ENCODE measurements at regions not wholly inside any gene's neighbourhood (a gene's known extent, or its start where the extent isn't known, plus 50 kb on each side); places are given as distances from the start of the nearest gene placed in this dataset.

GRCh38 chr5:57063773-57064172, 110.1 kb upstream of the GPBP1 start:
- no peak for DNase-seq (ENCODE audit: low read depth, low spot score)
- Histone ChIP-seq H3K4me3 (ENCODE audit: low read depth, low read length) (no peak overlapping the region), H3K27me3 (ENCODE audit: control insufficient read depth, insufficient read depth, low read length) (peaks cover 2% of the 10 kb centered on the region), H3K27ac (ENCODE audit: low read depth, low read length) (no peak overlapping the region), H3K9me3 (ENCODE audit: control insufficient read depth, insufficient read depth, low read length) (no peaks in the 10 kb centered on the region)
- TF ChIP-seq CTCF (IDR thresholded peaks at IDR 0.05; ENCODE audit: low read depth, low read length), result no peak
- ChIA-PET POLR2A (no interaction called here), CTCF (interaction anchor here (0.7 kb wide), 2 partner anchors 84 to 162 kb away, joined by 3 to 4 read pairs; no protein-coding TSS in a partner anchor)

- H3K9me3 ChIP-seq (ENCODE audit: control insufficient read depth, insufficient read depth, low read length), result peaks cover 3% of the 10 kb centered on the region; the same call in 1 of the 2 replicates
- H3K27ac ChIP-seq (ENCODE audit: low read depth, low read length), result no peak overlapping the region
- ChIA-PET POLR2A (no interaction called here), CTCF (interaction anchor here (0.5 kb wide), 1 partner anchor 1131 kb away, joined by 3 read pairs; no protein-coding TSS in a partner anchor)
- DNase-seq (ENCODE audit: low read depth, low spot score), result no peak
- H3K4me3 ChIP-seq (ENCODE audit: low read depth, low read length), result no peak overlapping the region
- no peak for TF ChIP-seq CTCF (IDR thresholded peaks at IDR 0.05; ENCODE audit: low read depth, low read length)
- H3K27me3 ChIP-seq (ENCODE audit: control insufficient read depth, insufficient read depth, low read length), result no peaks in the 10 kb centered on the region
These were observed 106.8 kb upstream of the GPBP1 start for GRCh38 chr5:57066924-57067596.

- no peak overlapping the region for H3K27ac ChIP-seq (ENCODE audit: low read depth, low read length)
- no peak for TF ChIP-seq CTCF (IDR thresholded peaks at IDR 0.05; ENCODE audit: low read depth, low read length)
- ChIA-PET POLR2A (no interaction called here), CTCF (interaction anchor here (0.5 kb wide), 1 partner anchor 1131 kb away, joined by 3 read pairs; no protein-coding TSS in a partner anchor)
- H3K4me3 ChIP-seq (ENCODE audit: low read depth, low read length), result no peak overlapping the region
- DNase-seq (ENCODE audit: low read depth, low spot score), result no peak
- peaks cover 3% of the 10 kb centered on the region; the same call in 1 of the 2 replicates for H3K9me3 ChIP-seq (ENCODE audit: control insufficient read depth, insufficient read depth, low read length)
- H3K27me3 ChIP-seq (ENCODE audit: control insufficient read depth, insufficient read depth, low read length), result no peaks in the 10 kb centered on the region
These were observed 106.3 kb upstream of the GPBP1 start for GRCh38 chr5:57067597-57067924.

- POLR2A ChIA-PET, result no interaction called here
- Histone ChIP-seq H3K27ac (ENCODE audit: low read depth, low read length) (no peak overlapping the region), H3K4me3 (ENCODE audit: low read depth, low read length) (no peak overlapping the region), H3K27me3 (ENCODE audit: control insufficient read depth, insufficient read depth, low read length) (no peaks in the 10 kb centered on the region), H3K9me3 (ENCODE audit: control insufficient read depth, insufficient read depth, low read length) (peaks cover 3% of the 10 kb centered on the region; the same call in 1 of the 2 replicates)
- CTCF ChIA-PET, result no interaction called here
- no peak for TF ChIP-seq CTCF (IDR thresholded peaks at IDR 0.05; ENCODE audit: low read depth, low read length)
- no peak for DNase-seq (ENCODE audit: low read depth, low spot score)
These were observed 104.6 kb upstream of the GPBP1 start for GRCh38 chr5:57069115-57069835.

GRCh38 chr5:57072218-57072892, 101.5 kb upstream of the GPBP1 start:
- H3K27me3 ChIP-seq (ENCODE audit: control insufficient read depth, insufficient read depth, low read length), result no peaks in the 10 kb centered on the region
- CTCF ChIA-PET, result no interaction called here
- POLR2A ChIA-PET, result no interaction called here
- no peak overlapping the region for H3K27ac ChIP-seq (ENCODE audit: low read depth, low read length)
- TF ChIP-seq CTCF (IDR thresholded peaks at IDR 0.05; ENCODE audit: low read depth, low read length), result no peak
- no peak overlapping the region for H3K4me3 ChIP-seq (ENCODE audit: low read depth, low read length)
- DNase-seq (ENCODE audit: low read depth, low spot score), result no peak
- H3K9me3 ChIP-seq (ENCODE audit: control insufficient read depth, insufficient read depth, low read length), result peaks cover 3% of the 10 kb centered on the region; the same call in 1 of the 2 replicates

Measured in AG04450 (cell line).